GM12873 (cell line): ENCODE measurements at regions not wholly inside any gene's neighbourhood (a gene's known extent, or its start where the extent isn't known, plus 50 kb on each side); places are given as distances from the start of the nearest gene placed in this dataset.

Source experiments
- CTCF ChIP-seq: IDR thresholded peaks from 2 replicates; pipeline ENCODE4 v1.5.1; 2012; ENCODE audit warnings: low read depth, mild to moderate bottlenecking, moderate library complexity, low read length, control low read depth; ENCODE audit not compliant: insufficient read depth; ENCODE audit errors: missing control alignments

GRCh38 chr2:116117845-116118244 is 1675.4 kb downstream of the DPP10 start:
- TF ChIP-seq CTCF = no peak

- TF ChIP-seq CTCF = no peak
These were observed 1681.7 kb upstream of the DDX18 start for GRCh38 chr2:116132833-116133232.

- TF ChIP-seq CTCF = no peak
These were observed 1681.0 kb upstream of the DDX18 start for GRCh38 chr2:116133381-116133942.

GRCh38 chr2:116141891-116142474 is 1672.5 kb upstream of the DDX18 start:
- no peak for TF ChIP-seq CTCF

- no peak for TF ChIP-seq CTCF
These were observed 1671.8 kb upstream of the DDX18 start for GRCh38 chr2:116142644-116143227.

GRCh38 chr2:116145031-116145430 is 1669.5 kb upstream of the DDX18 start:
- no peak for TF ChIP-seq CTCF

- no peak for TF ChIP-seq CTCF
These were observed 1666.1 kb upstream of the DDX18 start for GRCh38 chr2:116148361-116148760.
